Retinal pigment epithelial cell (primary cell): ENCODE measurements at regions not wholly inside any gene's neighbourhood (a gene's known extent, or its start where the extent isn't known, plus 50 kb on each side); places are given as distances from the start of the nearest gene placed in this dataset.

Experiments used
- DNase-seq: peaks from one replicate; pipeline ENCODE4 v3.0.0-alpha.2; 2010; ENCODE audit warnings: low read depth
- H3K4me3 ChIP-seq: 2 replicates; pipeline ENCODE4 v1.5.1; 2011; ENCODE audit warnings: mild to moderate bottlenecking, low read length, control low read depth, moderate library complexity
- TF ChIP-seq, protein P1 (sequence below): conservative IDR thresholded peaks from 2 replicates; pipeline ENCODE4 v1.5.1; 2011; ENCODE audit warnings: low read depth, low read length, control low read depth, inconsistent platforms

DNA sequence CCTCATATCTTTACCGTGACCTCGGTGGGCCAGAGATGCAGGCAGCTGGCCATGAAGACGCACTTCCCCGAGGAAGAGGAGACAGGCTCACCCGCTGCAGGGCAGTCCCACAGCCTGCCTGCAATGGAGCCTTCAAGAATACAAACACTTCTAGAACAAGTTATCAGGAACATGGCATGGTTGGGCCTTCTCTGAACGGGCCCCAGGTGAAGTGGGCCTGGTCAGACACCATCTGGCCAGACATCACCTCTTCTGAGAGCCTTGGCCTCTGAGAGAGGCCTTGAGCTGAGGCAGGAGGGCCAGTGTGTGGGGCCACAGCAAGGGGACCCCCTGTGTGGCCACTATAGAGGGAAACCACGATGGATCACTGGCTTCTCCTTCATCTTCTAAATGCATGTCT, 112.4 kb upstream of the GDF10 start:
- H3K4me3 ChIP-seq, result no peak overlapping the region

DNA sequence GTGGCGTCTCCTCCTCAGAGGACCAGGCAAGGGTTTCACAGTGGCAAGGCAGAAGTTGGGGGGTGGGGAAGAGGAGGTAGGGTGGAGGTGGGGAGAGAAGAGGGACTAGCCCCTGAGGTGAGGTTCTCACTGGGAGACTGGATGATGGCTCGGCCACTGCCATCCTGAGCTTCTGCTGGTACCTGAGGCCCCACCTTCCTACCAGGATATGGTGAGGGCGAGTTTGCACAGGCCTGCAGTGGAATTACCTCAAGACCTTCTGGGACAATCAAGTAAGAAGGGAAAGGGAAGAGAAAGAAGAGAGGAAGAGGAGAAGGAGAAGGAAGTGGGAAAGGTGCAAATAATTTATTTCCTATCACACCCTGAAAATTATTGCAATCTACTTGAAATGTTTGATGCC, 111.8 kb upstream of the GDF10 start:
- H3K4me3 ChIP-seq, result no peak overlapping the region
- TF ChIP-seq, protein P1, sequence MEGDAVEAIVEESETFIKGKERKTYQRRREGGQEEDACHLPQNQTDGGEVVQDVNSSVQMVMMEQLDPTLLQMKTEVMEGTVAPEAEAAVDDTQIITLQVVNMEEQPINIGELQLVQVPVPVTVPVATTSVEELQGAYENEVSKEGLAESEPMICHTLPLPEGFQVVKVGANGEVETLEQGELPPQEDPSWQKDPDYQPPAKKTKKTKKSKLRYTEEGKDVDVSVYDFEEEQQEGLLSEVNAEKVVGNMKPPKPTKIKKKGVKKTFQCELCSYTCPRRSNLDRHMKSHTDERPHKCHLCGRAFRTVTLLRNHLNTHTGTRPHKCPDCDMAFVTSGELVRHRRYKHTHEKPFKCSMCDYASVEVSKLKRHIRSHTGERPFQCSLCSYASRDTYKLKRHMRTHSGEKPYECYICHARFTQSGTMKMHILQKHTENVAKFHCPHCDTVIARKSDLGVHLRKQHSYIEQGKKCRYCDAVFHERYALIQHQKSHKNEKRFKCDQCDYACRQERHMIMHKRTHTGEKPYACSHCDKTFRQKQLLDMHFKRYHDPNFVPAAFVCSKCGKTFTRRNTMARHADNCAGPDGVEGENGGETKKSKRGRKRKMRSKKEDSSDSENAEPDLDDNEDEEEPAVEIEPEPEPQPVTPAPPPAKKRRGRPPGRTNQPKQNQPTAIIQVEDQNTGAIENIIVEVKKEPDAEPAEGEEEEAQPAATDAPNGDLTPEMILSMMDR, result no peak
- no peak for DNase-seq

More for the DNA sequence above, 112.4 kb upstream of the GDF10 start:
- TF ChIP-seq, protein P1, result no peak
- DNase-seq, result no peak

DNA sequence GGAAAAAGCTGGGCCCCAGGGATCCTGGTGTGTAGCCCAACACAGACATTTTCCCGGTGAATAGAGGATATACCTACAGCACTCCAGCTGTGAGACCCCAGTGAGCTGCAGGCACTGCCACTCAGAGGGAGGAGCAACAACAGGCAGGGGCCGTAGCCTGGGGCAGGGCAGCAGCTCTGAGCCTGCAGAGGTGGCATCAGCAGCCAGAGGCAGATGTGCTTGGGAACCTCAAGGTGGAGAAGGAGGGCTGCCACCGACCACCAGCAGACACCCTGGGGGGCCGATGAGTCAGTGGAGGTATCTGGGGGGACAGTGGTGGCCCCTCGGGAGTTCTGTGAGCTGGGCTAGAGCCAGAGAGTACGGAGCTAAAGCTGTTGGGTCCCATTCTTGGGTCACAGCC, 110.2 kb upstream of the GDF10 start:
- H3K4me3 ChIP-seq, result no peak overlapping the region
- DNase-seq, result no peak
- TF ChIP-seq, protein P1, result no peak

DNA sequence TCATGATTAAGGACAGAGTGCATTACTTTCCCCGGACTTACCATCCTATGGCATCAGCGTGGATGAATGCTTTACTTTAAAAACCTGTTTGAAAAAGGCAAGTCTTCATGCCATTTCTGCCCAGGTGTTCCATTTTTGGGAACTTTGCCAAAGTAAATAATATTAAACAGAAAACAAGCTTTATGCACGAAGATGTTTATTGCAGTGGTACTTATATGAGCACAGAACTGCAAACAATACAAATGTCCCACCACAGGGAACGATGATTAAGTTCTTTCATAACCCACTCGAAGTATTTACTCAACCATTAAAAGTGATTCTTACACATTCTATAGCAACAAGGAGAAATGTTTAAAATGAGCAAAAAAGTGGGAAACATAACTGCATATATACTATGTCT, 109.7 kb upstream of the GDF10 start:
- TF ChIP-seq, protein P1, result no peak
- H3K4me3 ChIP-seq, result no peak overlapping the region
- no peak for DNase-seq

DNA sequence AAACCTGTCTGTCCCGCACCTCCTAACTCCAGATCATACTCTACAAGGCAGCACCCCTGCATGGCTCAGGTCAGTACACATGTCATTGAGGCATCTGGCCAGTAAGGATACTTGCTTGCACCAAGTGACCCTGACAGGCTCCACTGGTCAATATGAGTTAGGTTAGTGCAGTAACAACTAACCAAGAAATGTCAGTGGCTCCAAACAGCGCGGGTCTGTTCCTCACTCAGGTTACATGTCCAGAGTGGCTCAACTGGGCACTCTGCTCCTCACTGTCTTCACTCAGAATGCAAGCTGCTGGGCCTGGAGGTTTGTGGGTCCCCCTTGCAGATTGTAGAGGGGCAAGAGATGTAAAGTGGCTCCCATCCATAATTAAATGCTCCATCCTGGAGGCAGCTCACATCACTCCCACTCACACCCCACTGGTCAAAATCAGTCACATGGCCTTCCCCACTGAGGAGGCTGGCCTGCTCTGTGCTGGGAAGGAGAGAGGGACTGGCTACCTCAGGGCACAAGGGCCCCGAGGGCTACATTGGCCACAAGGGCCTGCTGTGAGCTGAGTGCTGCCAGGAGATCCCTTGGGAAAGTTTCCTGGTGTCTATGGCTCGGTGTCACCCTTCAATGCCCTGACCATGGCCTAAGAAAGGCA, 109.1 kb upstream of the GDF10 start:
- TF ChIP-seq, protein P1, result no peak
- H3K4me3 ChIP-seq, result no peak overlapping the region
- no peak for DNase-seq

DNA sequence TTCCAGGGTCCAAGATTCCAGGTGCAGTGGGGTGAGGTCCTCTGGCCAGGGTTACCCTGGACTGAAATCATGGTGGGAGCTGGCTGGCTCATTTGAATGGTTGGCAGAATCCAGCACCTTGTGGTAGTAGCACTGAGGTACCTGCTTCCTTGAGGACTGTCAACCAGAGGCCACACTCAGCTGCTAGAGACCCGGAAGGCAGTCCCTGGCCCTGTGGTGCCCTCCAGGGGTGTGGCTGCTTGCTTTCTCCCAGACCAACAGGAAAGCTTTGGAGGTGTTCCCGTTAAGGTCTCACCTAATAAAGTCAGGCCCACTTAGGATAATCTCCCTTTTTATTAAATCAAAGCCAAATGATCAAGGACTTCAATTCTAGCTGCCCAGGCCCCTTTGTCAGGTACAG, 107.7 kb upstream of the GDF10 start:
- TF ChIP-seq, protein P1, result no peak
- DNase-seq, result no peak
- no peak overlapping the region for H3K4me3 ChIP-seq

DNA sequence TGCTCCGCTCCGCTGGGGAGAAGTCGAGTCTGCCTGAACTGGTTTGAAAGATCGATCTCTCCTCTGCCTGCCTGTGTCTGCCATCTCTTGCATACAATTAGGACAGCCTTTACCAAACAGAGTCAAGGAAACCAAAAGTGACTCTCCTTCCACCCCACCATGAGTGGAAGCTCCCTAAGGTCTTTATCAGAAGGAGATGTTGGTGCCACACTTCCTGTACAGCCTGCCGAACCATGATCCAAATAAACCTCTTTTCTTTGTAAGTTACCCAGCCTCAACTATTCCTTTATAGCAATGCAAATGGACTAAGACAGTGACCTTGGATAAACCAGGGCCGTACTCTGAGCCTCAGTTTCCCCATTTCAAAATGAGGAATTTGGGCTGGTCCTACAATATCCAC, 106.3 kb upstream of the GDF10 start:
- no peak overlapping the region for H3K4me3 ChIP-seq
- no peak for DNase-seq
- TF ChIP-seq, protein P1, result no peak
